ENCODE measurements at regions not wholly inside any gene's neighbourhood (a gene's known extent, or its start where the extent isn't known, plus 50 kb on each side); places are given as distances from the start of the nearest gene placed in this dataset.
"Not testable (repeated sequence)": the region's sequence is repeated elsewhere in the genome, so short reads cannot be mapped to it uniquely, and the experiment has no call there.

DNA sequence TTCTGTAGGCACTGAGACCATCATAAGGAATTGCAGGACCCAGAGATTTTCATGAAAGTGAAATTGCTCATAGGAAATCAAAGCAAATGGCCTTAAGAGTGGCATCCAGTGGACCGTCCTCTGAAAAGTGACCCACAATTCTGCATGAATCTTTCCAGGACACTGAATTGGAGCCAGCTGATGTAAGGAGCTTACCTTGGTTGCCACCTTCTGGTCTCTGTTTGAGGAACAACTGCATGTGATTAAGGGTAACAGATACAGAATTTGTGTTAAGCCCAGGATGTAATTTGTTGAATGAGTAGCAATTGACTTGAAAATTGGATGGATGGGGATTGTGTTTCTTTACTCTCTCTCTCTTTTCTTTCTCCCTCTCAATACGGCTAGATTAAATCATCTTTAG lies 49.9 kb upstream of the GAS1 start:
- TF ChIP-seq GATA1 (IDR thresholded peaks at IDR 0.05; ENCODE audit: low read depth, low read length), result no peak
- no peak for TF ChIP-seq POLR2A (IDR thresholded peaks at IDR 0.05; ENCODE audit: low read length)
- no peak for DNase-seq

DNA sequence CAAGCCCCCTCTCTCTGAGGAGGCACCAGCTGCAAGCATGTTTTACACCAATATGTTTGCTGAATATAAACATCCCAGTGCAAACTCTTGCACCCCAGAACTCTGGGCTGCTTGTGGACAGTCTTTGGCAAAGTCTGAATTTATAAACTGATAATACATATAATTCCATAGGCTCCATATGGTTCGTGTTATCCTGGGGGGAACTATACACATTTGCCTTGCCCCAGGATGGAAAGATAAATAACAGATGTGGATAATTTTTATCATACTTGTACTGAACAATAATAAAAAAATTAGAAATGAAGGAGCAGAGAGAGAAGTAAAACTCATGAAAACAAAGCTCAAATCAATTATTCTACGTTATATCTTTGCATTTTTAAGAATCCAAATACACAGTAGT lies 50.6 kb upstream of the GAS1 start:
- TF ChIP-seq GATA1 (IDR thresholded peaks at IDR 0.05; ENCODE audit: low read depth, low read length) (no peak), POLR2A (IDR thresholded peaks at IDR 0.05; ENCODE audit: low read length) (no peak)
- no peak for DNase-seq

DNA sequence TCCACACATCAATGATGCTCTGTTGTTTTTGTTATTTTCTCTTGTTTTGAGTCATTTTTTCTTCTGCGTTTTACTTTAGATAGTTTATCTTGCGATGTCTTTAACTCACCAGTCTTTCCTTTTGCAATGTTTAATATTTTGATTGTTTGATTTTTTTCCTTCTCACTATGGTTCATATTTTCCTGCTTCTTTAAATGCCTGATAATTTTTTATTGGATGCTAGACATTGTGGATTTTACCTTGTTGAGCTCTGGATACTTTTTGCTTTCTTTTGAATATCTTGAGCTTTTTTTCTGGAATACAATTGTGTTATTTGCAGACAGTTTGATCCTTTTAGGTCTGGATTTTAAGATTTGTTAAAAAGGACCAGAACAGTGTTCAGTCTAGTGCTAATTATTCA lies 55.2 kb upstream of the GAS1 start:
- no peak for DNase-seq
- TF ChIP-seq POLR2A (IDR thresholded peaks at IDR 0.05; ENCODE audit: low read length) (no peak), GATA1 (IDR thresholded peaks at IDR 0.05; ENCODE audit: low read depth, low read length) (no peak)

DNA sequence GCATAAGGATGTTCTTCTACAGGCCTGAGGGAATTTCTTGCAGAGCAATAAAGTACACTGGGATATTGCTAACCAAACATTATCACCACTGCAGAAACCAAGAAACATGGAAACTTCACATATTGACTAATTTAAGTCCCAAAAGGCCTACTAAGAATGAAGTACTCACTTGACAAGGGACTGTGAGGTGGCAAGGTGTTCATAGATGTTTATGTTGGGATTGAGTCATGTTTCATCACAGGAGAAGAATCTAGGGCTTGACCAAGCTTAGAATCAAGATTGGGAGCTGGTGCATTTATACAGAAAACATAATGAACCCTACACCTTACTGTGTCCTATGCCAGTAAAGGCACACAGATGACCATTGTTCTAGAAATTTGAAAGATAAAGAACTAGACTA lies 56.7 kb upstream of the GAS1 start:
- DNase-seq, result no peak
- TF ChIP-seq POLR2A (IDR thresholded peaks at IDR 0.05; ENCODE audit: low read length) (no peak), GATA1 (IDR thresholded peaks at IDR 0.05; ENCODE audit: low read depth, low read length) (no peak)

DNA sequence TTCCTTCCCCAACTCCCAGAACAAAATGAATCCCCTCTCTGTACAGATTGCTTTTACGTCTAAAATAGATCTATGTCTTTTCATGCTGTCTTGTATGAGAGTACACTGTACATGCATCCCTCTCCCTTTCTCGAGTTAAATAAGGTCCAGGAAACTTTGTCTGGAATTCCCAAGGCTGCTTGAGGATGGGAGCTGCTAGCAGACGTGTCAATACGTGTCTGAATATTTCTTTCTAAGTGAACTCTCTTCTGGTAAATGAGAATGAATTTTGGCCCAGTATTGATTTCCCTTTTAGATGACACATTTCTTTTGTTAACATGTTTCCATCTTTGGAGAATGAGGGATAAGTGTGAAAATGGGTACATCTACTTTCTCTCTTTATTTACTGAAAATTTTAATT lies 59.6 kb upstream of the GAS1 start:
- no peak for TF ChIP-seq POLR2A (IDR thresholded peaks at IDR 0.05; ENCODE audit: low read length)
- TF ChIP-seq GATA1 (IDR thresholded peaks at IDR 0.05; ENCODE audit: low read depth, low read length), result no peak

DNA sequence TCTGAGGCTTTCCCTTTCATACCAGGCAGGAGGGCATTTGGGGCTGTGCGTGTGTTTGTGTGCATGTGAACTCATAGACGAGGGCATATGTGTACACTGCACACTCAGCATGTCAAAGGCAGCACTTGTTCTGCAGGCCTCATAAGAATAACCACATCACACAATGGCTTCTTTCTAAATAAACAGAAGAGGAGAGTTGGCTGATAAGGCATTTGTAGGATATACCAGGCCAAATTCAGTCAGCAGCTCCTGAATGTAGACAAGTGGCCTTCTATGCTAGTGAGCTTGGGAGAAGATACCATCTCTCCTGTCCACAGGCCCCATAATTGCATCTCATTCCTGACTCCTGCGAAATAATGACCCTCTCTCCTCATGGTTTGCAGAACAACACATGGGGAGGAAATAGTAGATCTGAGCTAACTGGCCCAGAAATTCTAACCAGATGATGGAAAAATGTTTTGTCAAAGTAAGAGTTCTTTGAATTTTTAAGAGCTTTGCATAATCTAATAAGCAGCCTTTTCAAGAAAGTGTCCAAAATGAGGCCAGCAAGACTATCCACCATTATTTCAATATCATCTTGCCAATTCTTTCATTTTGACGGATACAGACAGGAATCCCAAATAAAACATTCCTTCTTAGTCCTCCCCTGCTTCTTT lies 60.5 kb upstream of the GAS1 start:
- no peak for TF ChIP-seq GATA1 (IDR thresholded peaks at IDR 0.05; ENCODE audit: low read depth, low read length)
- TF ChIP-seq POLR2A (IDR thresholded peaks at IDR 0.05; ENCODE audit: low read length), result no peak
- DNase-seq, result no peak

More for the DNA sequence above, 59.6 kb upstream of the GAS1 start:
- no peak for DNase-seq

DNA sequence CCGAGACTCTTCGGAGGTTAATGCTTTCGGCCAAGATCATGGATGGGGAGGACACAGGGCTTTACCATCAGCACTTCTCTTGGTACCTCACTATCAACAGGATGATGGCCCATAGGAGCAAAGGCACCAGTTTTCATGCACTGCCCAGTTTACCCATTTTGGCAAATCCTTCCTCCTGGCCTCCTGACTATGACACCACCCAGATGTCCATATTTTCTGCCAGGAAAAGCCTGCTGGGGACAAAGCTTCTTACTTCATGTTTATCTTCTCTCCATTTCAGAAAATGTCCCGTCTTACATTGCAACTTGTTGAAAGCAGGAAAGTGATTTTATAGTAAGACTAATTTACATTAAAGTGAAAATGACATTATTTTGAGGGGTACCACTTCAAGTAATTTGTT lies 61.4 kb upstream of the GAS1 start:
- DNase-seq, result no peak
- TF ChIP-seq GATA1 (IDR thresholded peaks at IDR 0.05; ENCODE audit: low read depth, low read length) (no peak), POLR2A (IDR thresholded peaks at IDR 0.05; ENCODE audit: low read length) (no peak)

DNA sequence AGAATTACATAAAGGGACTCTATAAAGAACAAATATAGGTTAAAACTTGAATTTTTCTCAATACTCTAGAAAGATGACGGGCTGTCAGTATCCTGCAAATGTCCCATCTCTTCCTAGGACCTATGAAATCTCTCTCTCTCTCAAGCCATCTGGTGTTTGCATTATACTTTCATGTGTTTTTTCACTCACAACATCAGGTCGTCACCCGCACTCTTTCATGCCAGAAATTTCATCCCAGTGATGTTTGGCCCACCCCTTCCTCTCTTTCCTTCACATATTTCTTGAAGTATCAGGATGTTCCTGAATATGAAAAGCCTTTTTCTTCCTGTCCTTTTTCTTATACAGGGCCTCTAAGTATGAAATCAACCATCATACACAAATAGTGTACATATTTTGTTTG lies 63.3 kb upstream of the GAS1 start:
- TF ChIP-seq POLR2A (IDR thresholded peaks at IDR 0.05; ENCODE audit: low read length) (no peak), GATA1 (IDR thresholded peaks at IDR 0.05; ENCODE audit: low read depth, low read length) (no peak)
- DNase-seq, result no peak

DNA sequence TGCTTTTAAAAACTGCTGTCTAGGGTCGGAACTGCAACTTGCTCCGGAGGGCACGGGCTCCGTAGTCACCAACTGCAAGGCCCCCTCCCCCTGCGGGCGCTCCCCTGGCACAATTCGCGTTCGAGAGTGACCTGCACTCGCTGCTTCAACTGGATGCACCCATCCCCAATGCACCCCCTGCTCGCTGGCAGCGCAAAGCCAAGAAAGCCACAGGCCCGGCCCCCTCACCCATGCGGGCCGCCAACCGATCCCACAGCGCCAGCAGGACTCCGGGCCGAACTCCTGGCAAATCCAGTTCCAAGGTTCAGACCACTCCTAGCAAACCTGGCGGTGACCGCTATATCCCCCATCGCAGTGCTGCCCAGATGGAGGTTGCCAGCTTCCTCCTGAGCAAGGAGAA lies 64.2 kb upstream of the GAS1 start:
- TF ChIP-seq POLR2A (IDR thresholded peaks at IDR 0.05; ENCODE audit: low read length) (no peak), GATA1 (IDR thresholded peaks at IDR 0.05; ENCODE audit: low read depth, low read length) (no peak)
- DNase-seq, result no peak

DNA sequence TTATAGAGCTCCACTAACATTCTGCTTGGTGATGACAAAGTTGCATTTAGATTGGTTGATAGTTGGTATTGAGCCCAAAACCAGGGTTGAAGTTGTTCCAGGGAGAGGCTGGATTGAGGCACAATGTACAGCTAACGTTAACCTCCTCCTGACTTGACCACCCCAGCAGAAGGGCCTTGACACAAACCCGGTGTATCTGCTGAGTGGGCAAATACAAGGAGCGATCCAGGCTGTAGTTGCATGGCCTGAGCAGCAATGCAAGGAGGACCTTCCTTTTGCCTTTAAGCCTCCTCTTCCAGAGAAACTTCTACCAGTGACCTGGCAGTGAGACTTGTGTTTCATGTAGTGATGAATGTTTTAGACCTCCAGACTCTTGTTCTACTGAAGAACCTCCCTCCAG lies 66.2 kb upstream of the GAS1 start:
- no peak for DNase-seq
- TF ChIP-seq GATA1 (IDR thresholded peaks at IDR 0.05; ENCODE audit: low read depth, low read length) (no peak), POLR2A (IDR thresholded peaks at IDR 0.05; ENCODE audit: low read length) (no peak)

DNA sequence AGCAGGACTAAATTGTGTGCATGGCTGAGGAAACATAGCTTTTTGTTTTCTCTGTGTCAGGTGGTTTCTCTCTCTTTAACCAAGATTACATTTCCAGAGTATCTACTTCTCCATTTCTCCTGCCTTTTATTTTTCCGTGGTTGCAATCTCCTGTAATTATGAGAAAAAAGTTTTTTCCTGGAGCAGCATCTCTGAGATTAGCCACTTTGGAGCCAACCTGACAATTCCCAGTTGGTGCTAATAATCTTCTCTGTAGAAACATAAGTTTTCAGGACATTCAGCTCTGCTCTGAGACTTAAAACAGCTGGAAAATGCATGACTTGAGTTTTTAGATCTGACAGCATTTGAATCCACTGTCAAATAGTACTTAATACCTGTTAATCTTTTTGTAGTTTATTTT lies 67.1 kb upstream of the GAS1 start:
- TF ChIP-seq POLR2A (IDR thresholded peaks at IDR 0.05; ENCODE audit: low read length) (no peak), GATA1 (IDR thresholded peaks at IDR 0.05; ENCODE audit: low read depth, low read length) (no peak)
- DNase-seq, result no peak

DNA sequence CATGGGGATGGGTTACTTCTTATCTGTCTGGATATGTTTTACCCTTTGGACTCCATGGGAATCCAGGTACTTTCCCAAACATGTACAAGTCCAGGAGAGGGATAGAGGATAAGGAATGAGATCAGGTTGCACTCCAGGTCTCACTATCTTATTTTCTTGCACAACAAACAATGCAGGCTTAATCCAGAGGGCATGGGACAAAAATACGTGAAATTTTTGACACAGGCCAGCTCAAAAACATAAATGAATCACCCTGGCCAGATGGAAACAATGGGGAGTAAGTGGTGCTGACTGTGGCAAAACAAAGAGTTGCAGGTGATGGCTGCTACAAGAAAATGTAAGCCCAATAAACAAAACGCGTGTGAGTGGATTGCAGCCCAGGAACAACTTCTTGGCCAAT lies 69.4 kb upstream of the GAS1 start:
- no peak for TF ChIP-seq POLR2A (IDR thresholded peaks at IDR 0.05; ENCODE audit: low read length)
- no peak for TF ChIP-seq GATA1 (IDR thresholded peaks at IDR 0.05; ENCODE audit: low read depth, low read length)
- no peak for DNase-seq

DNA sequence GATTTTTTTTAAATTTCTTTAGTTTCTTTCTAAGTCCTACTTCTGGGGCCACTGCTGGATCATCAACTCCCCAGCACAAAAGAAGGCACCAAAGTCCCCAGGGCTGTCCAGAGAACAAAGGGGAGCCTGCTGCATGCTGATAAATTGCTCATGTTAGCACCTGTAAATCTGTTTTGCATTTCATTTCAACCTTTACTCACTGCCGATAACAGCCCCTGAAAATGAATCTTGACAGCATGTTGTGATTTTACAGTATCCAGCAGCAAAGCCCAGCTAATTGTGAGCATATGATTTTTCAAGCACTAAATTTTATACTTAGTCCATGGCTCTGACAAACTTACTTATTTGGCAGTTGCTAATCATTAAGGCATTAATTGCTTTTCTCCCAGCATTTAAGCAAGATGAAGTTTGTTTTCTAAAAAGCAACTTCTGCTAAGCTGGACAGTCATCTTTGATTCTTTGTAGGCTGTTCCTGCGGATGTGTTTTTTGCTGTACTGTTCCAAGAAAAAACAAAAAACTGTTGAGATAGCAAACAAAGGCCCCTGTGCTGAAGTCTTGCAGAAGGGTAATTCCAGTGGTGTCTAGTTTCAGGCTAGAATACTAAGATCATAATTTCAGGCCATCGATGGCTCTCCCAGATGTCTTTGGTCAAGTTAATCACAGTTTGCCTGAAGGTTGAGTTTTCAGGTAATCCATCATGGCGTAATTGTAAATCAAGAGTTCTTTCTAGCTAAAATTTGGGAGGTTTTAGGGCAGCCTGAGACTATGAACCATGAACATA lies 73.1 kb upstream of the GAS1 start:
- no peak for DNase-seq
- TF ChIP-seq POLR2A (IDR thresholded peaks at IDR 0.05; ENCODE audit: low read length), result no peak
- TF ChIP-seq GATA1 (IDR thresholded peaks at IDR 0.05; ENCODE audit: low read depth, low read length), result no peak

DNA sequence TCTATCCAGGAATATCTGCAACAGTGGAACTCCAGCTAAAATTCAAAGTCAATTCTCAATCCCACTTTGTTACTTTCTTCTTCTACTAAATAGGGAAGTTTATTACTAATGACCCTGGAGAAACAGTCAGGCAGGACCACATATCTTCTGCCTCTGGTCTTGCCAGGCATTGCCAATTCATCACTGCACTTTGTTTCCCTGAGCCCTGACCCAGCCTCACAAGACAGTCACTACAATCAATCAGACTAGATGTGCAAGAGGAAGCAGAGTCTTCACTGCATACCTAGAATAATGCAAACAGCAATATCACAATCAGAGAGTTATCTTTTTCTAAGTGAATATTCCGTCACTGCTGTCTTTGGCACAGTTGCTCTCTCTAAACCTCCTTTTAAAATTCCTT lies 74.9 kb upstream of the GAS1 start:
- DNase-seq, result no peak
- no peak for TF ChIP-seq GATA1 (IDR thresholded peaks at IDR 0.05; ENCODE audit: low read depth, low read length)
- no peak for TF ChIP-seq POLR2A (IDR thresholded peaks at IDR 0.05; ENCODE audit: low read length)

DNA sequence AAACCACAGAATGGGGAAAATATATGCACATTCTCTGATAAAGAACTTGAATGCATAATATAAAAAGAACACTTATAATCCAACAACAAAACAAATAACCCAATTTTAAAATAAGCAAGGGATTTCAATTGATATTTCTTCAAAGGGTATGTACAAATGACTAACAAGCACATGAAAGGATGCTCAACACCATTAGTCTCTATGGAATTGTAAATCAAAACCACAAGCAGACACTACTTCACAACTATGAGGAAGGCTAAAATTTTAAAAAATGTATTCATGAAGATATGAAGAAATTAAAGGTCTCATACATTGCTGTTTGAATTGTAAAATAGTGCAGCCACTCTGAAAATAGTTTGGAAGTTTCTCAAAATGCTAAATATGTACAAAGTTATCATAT lies 78.9 kb upstream of the GAS1 start:
- no peak for TF ChIP-seq GATA1 (IDR thresholded peaks at IDR 0.05; ENCODE audit: low read depth, low read length)
- no peak for TF ChIP-seq POLR2A (IDR thresholded peaks at IDR 0.05; ENCODE audit: low read length)
- no peak for DNase-seq

DNA sequence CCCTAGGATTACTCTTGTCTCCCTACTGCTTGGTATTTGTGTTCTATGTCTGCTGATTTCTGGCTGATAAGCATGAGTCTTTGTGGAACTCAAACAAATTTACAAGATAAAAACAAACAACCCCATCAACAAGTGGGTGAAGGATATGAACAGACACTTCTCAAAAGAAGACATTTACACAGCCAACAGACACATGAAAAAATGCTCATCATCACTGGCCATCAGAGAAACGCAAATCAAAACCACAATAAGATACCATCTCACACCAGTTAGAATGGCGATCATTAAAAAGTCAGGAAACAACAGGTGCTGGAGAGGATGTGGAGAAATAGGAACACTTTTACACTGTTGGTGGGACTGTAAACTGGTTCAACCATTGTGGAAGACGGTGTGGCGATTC lies 81.5 kb upstream of the GAS1 start:
- not testable (repeated sequence) for DNase-seq
